HG03103 (cell line): ENCODE measurements at regions not wholly inside any gene's neighbourhood (a gene's known extent, or its start where the extent isn't known, plus 50 kb on each side); places are given as distances from the start of the nearest gene placed in this dataset.

Source experiments
- ATAC-seq: cut with Tn5 transposase; IDR thresholded peaks from one replicate; pipeline ENCODE4 v1.9.1; 2021; ENCODE audit warnings: low read depth; ENCODE audit not compliant: unreplicated experiment

DNA sequence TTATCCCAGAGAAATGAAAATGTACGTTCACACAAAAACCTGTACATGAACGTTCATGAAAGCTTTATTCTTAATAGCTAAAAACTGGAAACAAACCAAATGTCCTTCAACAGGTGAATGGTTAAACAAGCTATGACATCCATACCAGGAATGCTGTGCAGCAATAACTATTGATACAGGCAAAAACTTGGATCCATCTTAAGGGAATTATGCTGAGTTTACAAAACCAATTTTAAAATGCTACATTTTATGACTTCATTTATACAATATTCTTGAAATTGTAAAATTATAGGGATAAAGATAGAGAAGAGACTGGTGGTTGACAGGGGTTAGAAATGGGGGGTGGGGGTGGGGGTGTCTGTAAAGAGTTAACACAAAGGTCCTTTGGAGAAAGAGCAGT, 280.3 kb downstream of the TGFB2 start:
- no peak for ATAC-seq

DNA sequence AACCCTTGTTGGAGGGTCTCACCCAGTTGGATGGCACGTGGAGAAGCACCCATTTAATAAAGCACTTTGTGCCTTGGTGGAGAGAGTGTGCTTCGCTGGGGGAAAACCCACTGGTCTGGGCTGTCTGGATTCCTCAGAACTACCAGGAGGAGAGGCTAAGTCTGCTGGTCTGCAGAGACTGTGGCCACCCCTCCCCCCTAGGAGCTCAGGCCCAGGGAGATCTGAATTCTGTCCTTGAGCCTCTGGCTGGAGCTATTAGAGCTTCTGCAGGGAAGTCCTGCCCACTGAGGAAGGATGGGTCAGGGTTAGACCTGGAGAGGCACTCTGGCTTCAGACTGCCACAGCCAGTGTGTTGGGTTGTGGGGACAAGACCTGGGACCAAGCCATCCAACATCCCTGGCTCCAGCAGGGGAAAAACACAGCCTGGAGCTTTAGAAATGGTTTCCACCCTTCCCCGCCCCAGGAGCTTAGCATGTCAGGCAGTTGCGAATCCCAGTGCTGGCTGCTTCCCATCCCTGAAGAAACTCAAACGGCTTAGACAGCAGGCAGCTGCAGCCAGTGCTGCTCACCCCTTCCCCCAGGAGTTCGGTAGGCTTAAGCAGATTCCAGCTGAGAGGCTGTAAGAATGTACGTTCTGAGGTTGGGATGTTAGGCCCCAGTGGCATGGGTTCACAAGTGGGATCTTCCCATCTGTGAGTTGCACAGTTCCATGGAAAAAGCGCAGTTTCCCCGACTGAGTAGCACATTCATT, 288.3 kb downstream of the TGFB2 start:
- no peak for ATAC-seq

GRCh38 chr1:218634212-218634611, 289.1 kb downstream of the TGFB2 start:
- no peak for ATAC-seq

- ATAC-seq: no peak
Measured at GRCh38 chr1:218636548-218636947, 291.4 kb downstream of the TGFB2 start.

GRCh38 chr1:218640173-218640572, 295.0 kb downstream of the TGFB2 start:
- no peak for ATAC-seq

- no peak for ATAC-seq
Measured at GRCh38 chr1:218642033-218642948, 297.2 kb downstream of the TGFB2 start.

DNA sequence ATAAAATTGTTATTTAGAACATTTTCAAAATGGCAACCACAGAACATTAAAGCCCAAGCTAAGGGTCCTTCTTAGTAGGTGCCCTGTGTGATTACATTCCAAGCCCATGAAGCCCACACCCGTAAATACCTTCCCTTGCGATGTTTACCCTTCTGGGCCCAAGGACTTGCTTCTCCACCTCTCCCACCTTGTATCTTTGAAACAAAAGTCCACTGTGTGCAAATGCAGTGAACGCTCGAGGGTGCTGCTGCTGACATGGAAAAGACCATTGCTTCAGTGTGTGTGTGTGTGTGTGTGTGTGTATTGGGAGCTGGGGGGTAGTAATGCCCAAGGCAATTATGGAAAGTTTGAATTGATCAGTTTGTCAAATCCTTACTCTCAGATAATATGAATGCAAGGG, 298.1 kb downstream of the TGFB2 start:
- ATAC-seq: no peak

GRCh38 chr1:218643926-218644325, 298.8 kb downstream of the TGFB2 start:
- no peak for ATAC-seq

DNA sequence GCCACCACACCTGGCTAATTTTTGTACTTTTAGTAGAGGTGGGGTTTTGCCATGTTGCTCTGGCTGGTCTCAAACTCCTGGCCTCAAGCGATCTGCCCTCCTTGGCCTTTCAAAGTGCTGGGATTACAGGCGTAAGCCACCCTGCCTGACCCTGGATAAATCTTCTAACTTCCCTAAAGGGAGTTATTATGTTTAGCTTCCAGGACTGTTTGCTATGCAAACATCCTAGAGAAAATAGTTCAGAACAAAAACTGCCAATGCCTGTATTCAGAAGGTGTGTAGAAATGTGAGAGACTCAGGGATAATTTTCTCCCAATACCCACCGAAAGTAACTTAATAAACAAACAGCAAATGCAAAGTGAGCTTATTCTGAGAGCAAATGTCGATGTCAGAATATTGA, 301.2 kb downstream of the TGFB2 start:
- no peak for ATAC-seq

DNA sequence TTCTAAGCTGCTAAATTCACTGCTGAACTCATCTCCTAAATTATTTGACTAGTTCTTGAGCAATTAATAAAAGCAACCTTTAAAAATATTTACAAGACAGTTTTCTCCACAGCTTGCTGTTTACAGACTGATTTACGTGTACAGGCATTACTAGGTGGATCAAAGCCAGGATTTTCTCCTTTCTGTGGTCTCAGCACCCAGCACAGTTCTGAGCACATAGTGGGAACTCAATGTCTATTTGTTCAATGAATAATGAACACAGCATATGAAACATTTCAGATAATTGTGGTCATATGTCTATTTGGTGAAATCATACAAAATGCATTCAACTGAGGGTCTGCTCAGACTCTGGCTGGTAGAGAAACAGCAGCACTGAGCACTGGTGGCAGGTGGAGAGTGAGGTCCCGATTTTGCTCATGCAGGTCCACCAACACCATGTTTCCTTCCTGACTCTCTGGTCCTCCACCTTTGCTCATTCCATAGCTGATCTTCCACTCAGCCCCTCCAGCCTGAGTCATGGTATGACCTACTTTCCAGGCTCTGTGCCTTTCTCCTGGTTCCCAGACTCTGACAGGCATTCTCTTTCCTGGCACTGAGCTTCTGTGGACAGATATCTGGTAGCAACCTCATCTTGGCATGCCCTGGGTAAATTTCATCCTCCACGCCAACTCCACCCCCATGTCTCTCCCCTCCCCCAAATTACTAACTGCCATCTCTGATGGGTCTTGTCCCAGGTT, 311.3 kb downstream of the TGFB2 start:
- no peak for ATAC-seq

- ATAC-seq: no peak
Measured at GRCh38 chr1:218658269-218658668, 313.1 kb downstream of the TGFB2 start.

GRCh38 chr1:218658899-218659298, 313.8 kb downstream of the TGFB2 start:
- ATAC-seq: no peak

- ATAC-seq: no peak
Measured at GRCh38 chr1:218659911-218660677, 315.0 kb downstream of the TGFB2 start.

DNA sequence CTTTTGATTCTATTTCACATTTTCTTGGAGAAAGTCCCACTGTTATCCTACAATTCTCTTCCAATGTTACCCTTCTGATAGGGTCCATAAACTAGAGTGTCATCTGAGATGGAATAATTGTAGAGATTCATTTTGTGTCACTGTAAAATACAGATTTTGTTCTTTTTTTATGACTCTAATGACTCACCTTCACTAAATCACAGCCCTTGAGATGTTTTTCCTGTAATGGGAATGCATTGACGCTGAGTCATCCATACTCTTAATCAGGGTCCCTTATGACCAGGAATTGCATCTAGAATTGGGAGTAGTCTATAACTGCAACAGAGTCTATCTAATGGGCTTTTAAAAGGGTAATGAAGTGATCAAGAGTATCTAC, 315.5 kb downstream of the TGFB2 start:
- no peak for ATAC-seq

- ATAC-seq: no peak
Measured at GRCh38 chr1:218661411-218661810, 316.3 kb downstream of the TGFB2 start.

DNA sequence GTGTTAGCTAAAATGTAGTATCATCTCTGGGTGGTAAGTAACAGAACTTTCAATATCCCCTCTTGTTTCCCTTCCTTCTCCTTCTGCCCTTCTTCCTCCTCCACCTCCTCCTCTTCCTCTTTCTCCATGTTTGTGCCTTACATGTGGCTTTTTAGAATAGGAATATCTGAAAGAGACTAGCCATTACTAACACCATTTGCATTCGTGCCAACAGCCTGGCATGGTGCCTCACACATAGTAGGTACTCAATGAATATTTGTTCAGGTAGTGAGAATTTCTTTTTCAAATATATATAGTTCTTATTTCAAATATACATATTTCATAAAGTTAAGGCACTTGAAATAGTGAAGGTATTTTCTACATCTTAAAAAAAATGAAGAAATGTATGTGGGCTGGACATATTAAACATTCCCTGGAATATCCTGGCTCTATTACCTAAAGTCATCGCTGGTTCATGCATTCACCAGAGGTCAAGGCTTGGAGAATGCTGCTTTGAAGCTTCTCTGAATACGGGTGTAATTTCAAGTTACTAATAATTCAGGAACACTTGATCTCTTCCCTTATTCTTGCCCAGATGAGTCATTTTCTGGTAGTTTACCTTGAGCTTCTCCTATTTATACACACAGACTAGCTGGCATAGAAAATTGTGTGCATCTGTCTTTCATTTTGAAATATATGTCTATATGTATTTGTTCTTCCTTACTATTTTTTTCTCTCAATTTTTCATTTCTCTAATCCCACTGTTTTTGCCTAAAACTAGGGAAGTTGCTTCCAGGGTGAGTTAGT, 319.4 kb downstream of the TGFB2 start:
- no peak for ATAC-seq

- no peak for ATAC-seq
Measured at GRCh38 chr1:218665221-218665620, 320.1 kb downstream of the TGFB2 start.

DNA sequence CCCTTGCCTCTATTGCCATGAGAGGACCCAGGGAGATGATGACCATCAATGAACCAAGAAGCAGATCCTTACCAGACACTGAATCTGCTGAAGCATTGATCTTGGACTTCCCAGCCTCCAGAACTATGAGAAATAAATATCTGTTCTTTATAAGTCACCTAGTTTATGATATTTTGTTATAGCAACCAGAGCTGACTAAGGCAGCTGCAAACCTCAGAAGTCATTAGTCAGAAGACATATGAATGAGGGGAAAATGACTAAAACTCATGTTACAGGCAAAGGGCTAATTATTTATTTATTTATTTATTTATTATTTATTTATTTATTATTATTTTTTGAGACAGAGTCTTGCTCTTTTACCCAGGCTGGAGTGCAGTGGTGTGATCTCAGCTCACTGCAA, 321.1 kb downstream of the TGFB2 start:
- no peak for ATAC-seq

DNA sequence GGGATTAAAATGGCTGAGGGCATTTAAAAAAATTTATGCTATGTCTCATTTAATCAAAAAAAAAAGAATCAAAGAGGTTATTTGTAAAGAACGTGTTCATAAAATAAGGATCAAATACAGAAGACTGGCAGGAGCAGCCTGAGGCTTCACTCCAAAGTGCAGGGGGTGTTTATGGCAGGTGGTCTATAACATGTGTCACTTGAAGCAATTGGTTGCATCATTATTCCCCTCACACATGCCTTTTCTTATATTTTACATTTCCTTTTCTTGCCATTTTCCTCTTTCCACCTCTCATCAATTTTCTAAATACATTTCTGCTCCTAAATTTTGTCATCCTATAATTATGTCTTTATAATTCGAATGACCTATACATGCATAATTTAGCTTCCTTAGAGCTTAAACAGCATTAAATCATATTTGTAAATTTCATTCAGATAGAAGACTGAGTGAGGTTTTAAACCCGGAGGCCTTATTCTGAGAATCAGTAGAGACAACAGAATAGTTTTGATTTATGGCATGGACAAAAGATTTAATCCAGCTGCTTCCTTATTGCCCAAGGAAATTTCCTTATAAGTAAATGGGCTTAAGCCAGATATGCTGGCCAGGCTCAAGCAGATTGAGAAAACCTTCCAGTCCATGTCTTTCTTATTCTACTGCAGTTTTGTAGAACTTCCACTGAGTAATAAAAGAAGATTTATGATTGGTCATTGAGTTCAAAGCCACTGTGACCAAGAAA, 322.8 kb downstream of the TGFB2 start:
- no peak for ATAC-seq
